AG09319 (cell line): ENCODE measurements at regions not wholly inside any gene's neighbourhood (a gene's known extent, or its start where the extent isn't known, plus 50 kb on each side); places are given as distances from the start of the nearest gene placed in this dataset.
"Not testable (repeated sequence)": the region's sequence is repeated elsewhere in the genome, so short reads cannot be mapped to it uniquely, and the experiment has no call there.

ENCODE experiments used
- DNase-seq: peaks from one replicate; pipeline ENCODE4 v3.0.0-alpha.2; 2010; ENCODE audit warnings: low read depth; ENCODE audit errors: extremely low read depth
- TF ChIP-seq, protein P1 (sequence below): IDR thresholded peaks from 2 replicates; pipeline ENCODE4 v1.5.1; 2011; ENCODE audit warnings: low read depth, mild to moderate bottlenecking, inconsistent platforms, low read length, moderate library complexity

DNA sequence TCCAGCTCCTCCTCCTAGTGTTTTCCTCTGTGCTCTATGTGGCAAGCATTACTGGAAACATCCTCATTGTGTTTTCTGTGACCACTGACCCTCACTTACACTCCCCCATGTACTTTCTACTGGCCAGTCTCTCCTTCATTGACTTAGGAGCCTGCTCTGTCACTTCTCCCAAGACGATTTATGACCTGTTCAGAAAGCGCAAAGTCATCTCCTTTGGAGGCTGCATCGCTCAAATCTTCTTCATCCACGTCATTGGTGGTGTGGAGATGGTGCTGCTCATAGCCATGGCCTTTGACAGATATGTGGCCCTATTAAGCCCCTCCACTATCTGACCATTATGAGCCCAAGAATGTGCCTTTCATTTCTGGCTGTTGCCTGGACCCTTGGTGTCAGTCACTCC, 64.0 kb downstream of the OR4F15 start:
- DNase-seq: not testable (repeated sequence)

DNA sequence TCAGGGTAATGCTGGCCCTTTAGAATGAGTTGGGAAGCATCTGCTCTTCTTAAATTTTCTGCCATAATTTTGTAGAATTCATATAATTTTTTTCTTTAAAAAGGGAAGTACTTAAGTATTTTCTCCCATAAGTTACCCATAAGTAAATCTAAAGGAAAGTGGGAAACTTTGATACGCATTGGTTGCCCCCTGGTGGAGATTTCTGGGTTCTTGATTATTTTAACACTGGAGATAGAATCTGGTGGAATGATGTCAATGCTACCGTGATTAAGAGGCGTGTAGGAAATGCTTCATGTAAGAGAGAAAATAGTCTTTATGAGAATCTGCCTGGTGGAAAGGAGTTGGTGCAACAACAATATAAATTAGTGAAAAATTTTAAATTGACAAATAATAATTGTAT, 65.6 kb downstream of the OR4F15 start:
- TF ChIP-seq, protein P1, sequence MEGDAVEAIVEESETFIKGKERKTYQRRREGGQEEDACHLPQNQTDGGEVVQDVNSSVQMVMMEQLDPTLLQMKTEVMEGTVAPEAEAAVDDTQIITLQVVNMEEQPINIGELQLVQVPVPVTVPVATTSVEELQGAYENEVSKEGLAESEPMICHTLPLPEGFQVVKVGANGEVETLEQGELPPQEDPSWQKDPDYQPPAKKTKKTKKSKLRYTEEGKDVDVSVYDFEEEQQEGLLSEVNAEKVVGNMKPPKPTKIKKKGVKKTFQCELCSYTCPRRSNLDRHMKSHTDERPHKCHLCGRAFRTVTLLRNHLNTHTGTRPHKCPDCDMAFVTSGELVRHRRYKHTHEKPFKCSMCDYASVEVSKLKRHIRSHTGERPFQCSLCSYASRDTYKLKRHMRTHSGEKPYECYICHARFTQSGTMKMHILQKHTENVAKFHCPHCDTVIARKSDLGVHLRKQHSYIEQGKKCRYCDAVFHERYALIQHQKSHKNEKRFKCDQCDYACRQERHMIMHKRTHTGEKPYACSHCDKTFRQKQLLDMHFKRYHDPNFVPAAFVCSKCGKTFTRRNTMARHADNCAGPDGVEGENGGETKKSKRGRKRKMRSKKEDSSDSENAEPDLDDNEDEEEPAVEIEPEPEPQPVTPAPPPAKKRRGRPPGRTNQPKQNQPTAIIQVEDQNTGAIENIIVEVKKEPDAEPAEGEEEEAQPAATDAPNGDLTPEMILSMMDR: peak; percentile 13
- not testable (repeated sequence) for DNase-seq

DNA sequence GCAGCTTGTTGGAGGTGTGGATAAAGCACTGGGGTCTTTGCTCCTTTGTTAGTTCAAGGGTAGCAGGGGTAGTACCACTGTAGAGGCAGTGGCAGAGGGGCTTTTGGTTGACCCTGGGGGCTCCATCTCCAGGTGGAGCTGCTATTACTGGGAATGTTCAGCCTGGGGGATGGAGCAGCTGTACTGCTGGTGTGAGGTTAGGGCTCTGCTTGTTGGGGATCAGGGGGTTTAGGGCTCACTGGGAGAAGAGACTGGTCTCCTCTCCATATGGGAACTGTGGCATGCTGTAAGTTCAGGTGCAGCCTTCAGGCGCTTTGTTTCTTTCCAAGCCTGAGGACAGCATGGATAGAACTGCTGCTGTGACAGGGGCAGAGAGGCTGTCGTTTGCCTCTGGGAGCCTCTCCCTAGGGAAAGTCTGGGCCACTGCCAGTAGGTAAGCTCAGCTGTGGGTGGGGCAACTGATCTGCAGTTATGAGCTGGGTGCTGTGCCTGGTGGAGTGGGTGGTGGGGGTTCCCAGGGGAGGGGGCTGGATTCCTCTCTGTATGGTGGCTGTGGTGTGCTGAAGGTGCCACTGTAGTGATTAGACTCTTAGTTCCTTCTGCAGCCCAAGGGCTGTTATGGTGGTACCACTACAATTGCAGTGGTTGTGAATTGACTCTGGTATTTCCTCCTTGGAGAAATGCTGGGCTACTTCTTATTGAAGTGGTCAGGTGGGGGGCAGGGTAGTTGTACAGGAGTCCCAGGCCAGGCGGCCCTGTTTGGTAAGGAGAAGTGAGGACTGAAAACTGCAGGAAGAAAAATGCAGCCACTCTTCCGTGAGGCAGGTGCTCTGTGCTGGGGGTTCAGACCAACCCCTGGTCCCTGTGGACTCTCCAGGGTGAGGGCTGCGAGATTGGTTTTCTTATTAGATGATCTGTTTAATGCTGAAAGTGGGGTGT, 100.6 kb downstream of the OR4F15 start:
- not testable (repeated sequence) for DNase-seq

DNA sequence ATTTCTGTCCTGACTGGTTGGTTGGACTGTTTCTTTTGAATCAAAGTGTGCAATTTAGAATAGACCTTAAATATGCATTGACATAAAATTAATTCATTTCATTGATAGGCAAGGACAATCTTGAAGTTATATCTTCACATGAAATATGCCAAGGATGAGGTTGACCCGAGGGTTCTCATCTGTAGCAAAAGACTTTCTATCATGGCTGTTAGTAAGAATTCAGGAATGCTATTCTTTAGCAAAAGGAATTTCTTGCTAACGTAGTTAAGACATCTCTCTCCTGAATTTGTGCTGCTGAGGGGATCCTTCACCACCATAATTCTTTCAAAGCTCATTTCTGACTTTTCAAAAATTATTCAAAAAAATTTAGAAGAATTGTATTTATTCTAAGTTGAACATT, 112.6 kb downstream of the OR4F15 start:
- DNase-seq: not testable (repeated sequence)

DNA sequence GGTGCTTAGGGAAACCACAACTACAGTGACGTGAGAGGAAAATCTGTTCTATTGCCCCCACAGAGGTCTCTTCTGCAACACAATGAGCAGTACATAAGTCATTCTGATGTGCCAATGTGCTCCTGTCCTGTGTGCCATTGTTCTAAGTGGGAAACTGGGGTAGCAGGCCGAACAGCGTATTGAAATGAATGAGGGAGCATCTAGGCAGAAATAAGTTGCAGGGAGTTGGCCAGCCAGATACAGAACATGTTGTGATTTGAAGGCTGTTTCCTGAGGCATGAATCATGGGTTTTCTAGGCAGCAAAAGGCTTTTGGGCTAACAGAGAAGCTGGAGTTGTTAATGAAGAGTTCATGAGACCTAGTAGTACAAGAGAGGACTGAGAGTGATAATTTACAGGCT, 122.5 kb downstream of the OR4F15 start:
- DNase-seq: not testable (repeated sequence)

DNA sequence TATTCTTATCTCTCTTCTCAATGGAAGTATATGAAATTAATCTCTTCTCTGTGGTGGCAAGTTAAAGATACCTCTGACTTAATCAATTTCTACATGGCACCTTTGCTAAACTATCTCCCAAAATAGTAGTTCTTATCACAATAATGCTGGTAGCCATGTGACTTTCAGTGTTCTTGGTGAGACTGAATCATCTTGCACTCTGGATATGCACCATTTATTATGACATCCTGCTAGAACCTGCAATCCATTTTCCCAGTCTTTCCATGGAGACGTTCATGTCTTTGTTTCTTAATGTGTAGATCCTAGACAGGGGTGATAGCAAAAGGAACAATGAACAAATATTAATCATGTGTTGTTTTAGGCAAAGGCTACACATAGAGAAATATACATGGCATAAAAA, 125.4 kb downstream of the OR4F15 start:
- DNase-seq: not testable (repeated sequence)

DNA sequence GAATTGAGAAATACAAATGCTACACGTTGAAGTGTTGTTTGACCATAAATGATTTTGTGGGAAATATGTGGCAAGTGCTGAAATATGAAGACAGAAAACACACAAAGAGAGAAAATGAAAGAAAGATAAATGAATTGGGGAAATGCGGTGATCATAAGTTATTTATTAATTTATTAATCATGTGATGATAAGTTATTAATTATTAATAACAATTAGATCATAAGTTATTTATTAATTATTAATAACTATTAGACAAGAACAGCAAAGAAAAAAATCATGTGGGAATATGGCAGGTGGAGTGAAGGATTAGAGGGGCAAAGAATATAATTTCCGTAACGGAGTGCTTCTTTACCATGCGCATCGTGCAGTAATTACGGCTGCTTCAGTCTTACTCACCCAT, 126.6 kb downstream of the OR4F15 start:
- not testable (repeated sequence) for DNase-seq

DNA sequence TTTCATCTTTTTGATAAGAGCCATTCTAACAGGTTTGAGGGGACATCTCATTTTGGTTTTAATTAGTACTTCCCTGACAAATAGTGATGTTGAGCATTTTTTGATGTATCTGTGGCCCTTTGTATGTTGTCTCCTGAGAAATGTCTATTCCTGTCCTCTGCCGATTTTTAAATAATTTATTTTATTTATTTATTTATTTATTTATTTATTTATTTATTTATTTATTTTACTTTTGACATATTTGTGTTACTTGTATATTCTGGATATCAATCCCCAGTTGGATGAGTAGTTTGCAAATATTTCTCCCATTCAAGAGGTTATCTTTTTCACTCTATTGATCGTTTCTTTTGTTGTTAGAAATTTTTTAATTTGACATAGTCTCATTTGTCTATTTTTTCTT, 133.9 kb downstream of the OR4F15 start:
- DNase-seq: not testable (repeated sequence)

DNA sequence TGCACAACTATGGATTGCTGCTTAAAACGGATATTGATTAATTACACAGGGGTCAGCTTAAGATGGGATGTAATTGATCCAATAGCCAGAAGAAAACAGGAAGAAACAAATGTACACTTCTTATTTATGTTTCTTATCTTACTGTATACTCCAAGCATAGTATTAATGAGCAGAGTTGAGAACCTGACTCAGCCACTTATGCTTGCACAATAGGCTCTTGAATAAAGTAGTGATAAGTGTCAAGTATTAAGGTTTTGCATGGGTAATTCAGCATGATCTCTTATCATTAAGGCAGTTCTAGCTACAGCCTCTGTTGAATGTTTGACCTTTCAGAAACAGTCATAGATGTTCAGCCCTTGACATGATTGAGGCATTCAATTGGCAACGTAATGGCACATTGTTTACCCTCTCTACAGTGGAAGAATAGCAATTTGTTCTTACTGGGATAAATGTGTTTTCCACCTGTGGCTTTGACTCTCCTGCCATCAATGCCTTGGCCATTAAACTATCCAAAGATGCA, 136.5 kb downstream of the OR4F15 start:
- DNase-seq: not testable (repeated sequence)

DNA sequence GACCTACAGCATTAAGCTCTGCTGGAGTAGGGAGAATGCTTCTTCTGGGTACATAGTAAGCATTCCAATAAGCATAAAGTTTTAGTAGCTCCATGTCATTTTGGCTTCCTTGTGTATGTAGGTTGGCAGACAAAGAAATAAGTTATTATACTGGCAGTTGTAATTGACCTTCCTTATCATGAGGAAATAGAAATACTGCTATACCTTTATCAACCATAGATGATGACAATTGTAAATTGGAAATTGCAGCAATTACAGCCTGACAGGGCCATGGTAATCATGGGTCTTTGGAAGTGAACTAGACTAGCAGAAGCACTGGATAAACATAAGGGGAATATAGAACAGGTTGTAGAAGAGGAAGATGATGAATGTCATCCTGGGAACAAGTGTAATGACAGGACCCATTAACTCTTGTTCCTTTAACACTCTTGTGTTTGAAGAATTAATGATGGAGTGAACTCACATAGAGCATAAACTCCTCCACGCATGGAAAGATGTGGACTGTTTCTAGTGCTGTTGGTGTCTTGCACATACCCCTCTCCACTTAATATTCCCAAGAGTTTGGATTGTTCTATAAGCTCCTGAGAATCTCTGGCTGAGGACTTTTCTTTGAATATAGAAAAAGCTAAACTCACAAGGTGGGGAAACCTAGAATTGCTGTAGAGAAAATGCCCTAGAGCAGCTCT, 137.5 kb downstream of the OR4F15 start:
- not testable (repeated sequence) for DNase-seq

DNA sequence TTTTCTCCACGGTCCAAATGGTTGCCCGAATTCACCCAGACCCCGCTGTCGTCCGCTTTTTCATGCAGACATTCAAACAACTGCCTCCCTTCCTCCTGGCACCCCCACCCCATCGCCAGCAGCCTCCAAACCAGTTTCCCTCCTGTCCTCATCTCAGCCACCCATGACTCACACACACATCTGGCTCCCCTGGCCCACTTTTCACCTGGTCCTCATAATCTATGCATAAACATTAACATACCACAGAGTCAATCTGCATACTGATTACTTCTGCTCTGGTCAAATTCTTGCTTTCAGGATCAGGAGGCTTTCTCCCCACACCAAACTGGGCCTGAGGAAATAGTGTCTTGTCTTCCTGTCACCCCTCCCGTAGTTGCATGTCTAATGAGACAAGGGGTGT, 142.0 kb downstream of the OR4F15 start:
- not testable (repeated sequence) for DNase-seq

DNA sequence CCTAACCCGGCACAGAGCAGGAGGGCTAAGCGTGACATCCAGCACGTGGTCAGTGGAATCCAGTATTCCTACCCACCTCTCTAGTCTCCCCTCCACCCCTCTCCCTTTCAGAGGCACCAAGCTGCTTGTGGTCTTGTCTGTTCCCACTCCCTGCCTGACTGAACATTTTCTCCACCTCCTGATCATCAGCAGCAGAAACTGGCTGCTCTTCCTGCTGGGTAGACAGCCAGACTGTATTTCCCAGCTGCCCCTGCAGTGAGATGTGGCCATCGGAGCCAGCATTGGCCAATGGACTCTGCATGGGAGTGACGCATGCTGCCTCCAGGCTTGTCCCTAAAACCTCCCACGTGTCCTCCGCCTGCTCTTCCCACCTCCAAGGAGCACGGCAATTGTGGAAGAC, 143.8 kb downstream of the OR4F15 start:
- peak; percentile 43 for DNase-seq

DNA sequence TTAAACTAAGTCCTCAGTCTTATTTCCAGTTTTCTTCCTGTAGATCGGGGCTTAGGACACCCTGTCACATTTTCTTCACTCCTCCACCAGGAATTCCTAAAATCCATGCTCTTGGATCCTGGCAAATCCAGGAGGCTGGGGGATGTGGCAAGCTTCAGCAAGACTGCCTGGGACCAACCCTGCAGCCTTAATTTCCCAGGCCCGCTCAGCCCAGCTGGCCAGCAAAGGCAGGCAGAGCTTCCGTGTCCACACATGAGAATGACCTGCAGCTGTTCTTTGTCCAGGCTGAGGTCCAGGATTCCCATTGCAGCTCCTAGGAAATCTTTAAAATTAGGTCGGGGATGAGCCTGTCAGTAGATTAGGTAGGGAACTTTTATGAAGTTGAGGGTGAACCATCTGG, 146.7 kb downstream of the OR4F15 start:
- not testable (repeated sequence) for DNase-seq

DNA sequence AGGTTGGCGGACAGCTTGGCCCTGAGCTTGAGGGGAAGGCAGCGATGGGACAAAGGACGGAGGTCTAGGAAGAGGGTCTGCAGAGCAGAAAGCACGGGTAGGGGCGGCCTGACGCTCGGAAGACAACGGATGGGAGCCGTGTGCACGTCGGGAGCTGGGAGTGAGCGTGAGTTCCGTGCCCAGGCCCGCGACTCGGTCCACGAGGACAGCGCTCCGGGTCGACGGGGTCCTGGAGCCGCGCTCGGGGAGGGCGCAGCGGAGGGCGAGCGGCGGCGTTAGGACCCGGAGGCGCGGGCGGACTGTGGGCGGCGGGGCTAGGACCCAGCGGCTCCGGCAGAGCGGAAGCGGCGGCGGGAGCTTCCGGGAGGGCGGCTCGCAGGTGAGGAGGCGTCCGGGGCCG, 149.3 kb downstream of the OR4F15 start:
- not testable (repeated sequence) for DNase-seq

DNA sequence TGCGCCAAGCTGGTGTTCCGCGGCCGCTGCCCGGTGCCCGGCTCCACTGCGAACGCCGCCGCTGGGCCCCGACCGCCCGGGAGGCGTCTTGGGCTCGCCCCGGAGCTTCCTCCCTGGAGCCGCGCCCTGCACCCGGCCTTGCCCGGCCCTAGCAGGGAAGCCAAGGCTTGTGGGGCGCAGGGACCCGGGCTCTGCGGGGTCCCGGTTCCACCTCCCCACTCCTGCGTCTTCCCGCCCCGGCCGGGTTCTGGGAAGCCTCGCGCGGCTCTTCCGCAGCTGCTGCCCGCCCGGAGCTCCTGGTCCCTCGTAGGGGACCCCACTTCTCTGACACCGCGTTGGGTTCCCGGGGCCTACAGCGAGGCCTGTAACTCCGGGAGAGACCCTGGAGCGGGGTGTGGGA, 149.8 kb downstream of the OR4F15 start:
- not testable (repeated sequence) for DNase-seq

DNA sequence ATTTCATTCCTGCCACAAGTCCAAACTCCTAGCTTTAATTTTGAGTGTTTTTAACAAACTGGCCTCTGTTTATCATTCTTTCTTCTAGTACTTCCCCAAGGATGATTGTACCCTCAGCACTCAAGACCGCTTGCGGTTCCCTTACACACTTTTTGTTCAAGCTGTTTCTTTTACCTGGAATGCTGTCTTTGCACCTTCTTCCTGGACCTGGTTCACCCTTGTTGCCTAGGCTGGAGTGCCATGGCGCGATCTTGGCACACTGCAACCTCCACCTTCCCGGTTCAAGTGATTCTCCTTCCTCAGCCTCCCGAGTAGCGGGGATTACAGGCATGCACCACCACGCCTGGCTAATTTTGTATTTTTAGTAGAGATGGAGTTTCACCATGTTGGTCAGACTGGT, 151.7 kb downstream of the OR4F15 start:
- not testable (repeated sequence) for DNase-seq

DNA sequence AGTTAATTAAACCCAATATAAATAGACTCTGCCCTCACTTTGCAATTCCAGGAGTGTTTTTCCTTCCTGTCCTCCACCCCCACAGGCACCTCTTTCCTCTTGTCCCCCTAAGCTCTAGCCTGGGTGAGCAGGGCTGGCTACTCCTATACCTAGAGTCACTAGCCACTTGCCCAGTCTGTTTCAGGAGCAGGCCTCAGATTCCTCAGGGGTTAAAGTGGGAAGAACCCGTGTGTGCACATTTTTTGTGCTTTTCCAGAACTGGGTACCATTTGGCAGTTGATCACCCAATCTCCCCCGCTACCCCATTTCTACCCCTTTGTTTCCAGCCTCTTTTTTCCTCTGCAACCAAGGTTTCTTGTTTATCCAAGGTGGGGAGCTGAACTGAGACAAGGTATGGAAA, 153.4 kb downstream of the OR4F15 start:
- not testable (repeated sequence) for DNase-seq

DNA sequence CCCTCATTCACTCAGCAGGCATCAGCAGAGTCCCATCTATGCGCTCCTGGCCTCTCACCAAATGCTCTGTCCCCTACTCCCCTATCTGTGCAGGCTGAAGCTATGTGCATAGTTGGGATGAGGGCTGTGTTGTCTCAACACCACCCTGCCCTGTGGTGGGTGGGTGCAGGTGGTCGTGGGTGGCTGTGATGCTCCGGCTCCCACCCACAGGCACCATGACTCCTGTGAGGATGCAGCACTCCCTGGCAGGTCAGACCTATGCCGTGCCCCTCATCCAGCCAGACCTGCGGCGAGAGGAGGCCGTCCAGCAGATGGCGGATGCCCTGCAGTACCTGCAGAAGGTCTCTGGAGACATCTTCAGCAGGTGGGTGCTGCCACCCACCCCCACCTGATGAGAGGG, 153.9 kb downstream of the OR4F15 start:
- not testable (repeated sequence) for DNase-seq

DNA sequence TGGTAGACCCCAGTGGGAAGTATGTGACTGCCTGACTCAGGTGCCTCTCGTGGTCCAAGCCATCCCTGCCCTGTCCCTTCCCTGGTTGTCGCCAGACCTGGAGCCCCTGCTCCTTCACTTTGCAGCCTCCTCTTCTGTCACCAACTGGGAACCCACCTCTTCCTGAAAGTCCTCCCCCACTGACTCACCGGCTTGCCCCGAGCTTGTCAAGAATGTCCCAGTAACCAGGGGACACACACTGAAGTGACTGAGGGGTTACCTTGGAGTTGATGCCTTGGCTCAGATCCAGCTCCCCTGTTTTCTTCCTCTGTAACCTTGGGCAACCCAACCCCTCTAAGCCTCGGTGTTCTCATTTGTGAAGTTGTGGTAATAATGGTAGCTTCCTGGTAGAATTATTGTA, 155.4 kb downstream of the OR4F15 start:
- not testable (repeated sequence) for DNase-seq

DNA sequence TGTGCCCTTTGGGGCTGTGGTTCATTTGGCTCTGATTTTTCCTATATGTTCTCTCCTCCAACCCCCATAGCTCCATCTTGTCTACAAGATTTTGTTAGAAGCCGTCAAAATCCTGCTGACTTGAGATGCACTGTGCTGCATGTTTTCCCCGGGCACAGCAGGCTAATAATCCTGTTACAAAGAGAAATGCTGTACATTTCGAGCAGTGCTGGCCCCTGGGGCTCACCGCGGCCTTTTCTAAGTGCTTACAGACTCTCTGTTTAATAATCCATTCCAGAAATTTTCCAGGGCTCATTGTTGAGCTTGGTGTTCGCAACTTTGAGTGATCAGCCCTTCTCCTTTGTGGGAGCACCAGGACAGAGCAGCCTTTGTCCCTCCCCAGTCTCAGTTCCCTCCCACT, 158.6 kb downstream of the OR4F15 start:
- not testable (repeated sequence) for DNase-seq
